HEK293 (cell line): ENCODE measurements at regions not wholly inside any gene's neighbourhood (a gene's known extent, or its start where the extent isn't known, plus 50 kb on each side); places are given as distances from the start of the nearest gene placed in this dataset.

Experiments
- ZBTB10 ChIP-seq: fragments of 450-650 bp; formaldehyde crosslinking; IDR thresholded peaks from 2 replicates; pipeline ENCODE4 v1.5.1; 2016; ENCODE audit warnings: missing biosample characterization, missing genetic modification characterization
- ZBTB26 ChIP-seq: fragments of 450-650 bp; formaldehyde crosslinking; optimal IDR thresholded peaks from 2 replicates; pipeline ENCODE3; 2016; ENCODE audit warnings: missing biosample characterization, mild to moderate bottlenecking, missing genetic modification characterization
- ZNF341 ChIP-seq: fragments of 450-650 bp; formaldehyde crosslinking; IDR thresholded peaks from 2 replicates; pipeline ENCODE4; 2016; ENCODE audit warnings: low read depth, missing biosample characterization, missing genetic modification characterization

- TF ChIP-seq ZNF341 (tag by site-specific recombination) (no peak), ZBTB26 (no peak), ZBTB10 (tag by site-specific recombination) (no peak)
Measured at GRCh38 chr2:129481306-129482219, 497.9 kb upstream of the RAB6C start.
